ENCODE measurements at regions not wholly inside any gene's neighbourhood (a gene's known extent, or its start where the extent isn't known, plus 50 kb on each side); places are given as distances from the start of the nearest gene placed in this dataset.

DNA sequence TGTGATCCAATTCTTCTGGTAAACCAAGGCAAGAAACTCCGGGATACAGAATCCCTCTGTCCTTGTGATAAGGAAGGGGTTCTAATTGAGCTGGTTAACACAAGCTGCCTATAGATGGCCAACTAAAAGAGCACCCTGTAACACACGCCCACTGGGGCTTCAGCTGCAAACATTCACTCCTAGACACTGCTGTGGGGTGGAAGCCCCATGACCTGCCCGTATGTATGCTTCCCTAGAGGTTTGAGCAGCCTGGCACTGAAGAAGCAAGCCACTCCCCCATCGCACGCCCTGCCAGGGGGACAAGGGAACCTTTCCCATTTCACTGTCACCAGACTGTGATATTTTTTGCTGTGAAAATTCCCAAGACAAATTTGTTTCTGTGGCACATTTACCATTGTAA lies 516.9 kb upstream of the GOLIM4 start:
- H3K4me1 ChIP-seq (ENCODE audit: insufficient read depth): peaks cover 47% of the 10 kb centered on the region
- no peak overlapping the region for H3K4me3 ChIP-seq
- Mint-ChIP-seq H3K4me1 (peaks cover 59% of the 10 kb centered on the region), H3K36me3 (ENCODE audit: low read depth) (no peaks in the 10 kb centered on the region), H3K27me3 (ENCODE audit: insufficient read depth, low read depth, poor library complexity) (no peaks in the 10 kb centered on the region), H3K27ac (no peak overlapping the region), H3K4me3 (no peak overlapping the region), H3K9me3 (no peaks in the 10 kb centered on the region)
- H3K9me2 ChIP-seq (ENCODE audit: insufficient read depth): no peaks in the 10 kb centered on the region
- H3K27me3 ChIP-seq (ENCODE audit: insufficient read depth): no peaks in the 10 kb centered on the region
- H3K36me3 ChIP-seq (ENCODE audit: insufficient read depth): no peaks in the 10 kb centered on the region
- no peaks in the 10 kb centered on the region for H3K79me2 ChIP-seq (replicated peaks; ENCODE audit: insufficient read depth)
- no peak overlapping the region for H2AFZ ChIP-seq
- ATAC-seq (no peak), DNase-seq (ENCODE audit: low spot score) (no peak)
- TF ChIP-seq STAT1 (IDR thresholded peaks at IDR 0.05; ENCODE audit: unreplicated experiment): no peak
- TF ChIP-seq, protein P1, sequence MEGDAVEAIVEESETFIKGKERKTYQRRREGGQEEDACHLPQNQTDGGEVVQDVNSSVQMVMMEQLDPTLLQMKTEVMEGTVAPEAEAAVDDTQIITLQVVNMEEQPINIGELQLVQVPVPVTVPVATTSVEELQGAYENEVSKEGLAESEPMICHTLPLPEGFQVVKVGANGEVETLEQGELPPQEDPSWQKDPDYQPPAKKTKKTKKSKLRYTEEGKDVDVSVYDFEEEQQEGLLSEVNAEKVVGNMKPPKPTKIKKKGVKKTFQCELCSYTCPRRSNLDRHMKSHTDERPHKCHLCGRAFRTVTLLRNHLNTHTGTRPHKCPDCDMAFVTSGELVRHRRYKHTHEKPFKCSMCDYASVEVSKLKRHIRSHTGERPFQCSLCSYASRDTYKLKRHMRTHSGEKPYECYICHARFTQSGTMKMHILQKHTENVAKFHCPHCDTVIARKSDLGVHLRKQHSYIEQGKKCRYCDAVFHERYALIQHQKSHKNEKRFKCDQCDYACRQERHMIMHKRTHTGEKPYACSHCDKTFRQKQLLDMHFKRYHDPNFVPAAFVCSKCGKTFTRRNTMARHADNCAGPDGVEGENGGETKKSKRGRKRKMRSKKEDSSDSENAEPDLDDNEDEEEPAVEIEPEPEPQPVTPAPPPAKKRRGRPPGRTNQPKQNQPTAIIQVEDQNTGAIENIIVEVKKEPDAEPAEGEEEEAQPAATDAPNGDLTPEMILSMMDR (conservative IDR thresholded peaks at IDR 0.05; ENCODE audit: low read depth in 2 of 2): no peak
- TF ChIP-seq, protein P2, sequence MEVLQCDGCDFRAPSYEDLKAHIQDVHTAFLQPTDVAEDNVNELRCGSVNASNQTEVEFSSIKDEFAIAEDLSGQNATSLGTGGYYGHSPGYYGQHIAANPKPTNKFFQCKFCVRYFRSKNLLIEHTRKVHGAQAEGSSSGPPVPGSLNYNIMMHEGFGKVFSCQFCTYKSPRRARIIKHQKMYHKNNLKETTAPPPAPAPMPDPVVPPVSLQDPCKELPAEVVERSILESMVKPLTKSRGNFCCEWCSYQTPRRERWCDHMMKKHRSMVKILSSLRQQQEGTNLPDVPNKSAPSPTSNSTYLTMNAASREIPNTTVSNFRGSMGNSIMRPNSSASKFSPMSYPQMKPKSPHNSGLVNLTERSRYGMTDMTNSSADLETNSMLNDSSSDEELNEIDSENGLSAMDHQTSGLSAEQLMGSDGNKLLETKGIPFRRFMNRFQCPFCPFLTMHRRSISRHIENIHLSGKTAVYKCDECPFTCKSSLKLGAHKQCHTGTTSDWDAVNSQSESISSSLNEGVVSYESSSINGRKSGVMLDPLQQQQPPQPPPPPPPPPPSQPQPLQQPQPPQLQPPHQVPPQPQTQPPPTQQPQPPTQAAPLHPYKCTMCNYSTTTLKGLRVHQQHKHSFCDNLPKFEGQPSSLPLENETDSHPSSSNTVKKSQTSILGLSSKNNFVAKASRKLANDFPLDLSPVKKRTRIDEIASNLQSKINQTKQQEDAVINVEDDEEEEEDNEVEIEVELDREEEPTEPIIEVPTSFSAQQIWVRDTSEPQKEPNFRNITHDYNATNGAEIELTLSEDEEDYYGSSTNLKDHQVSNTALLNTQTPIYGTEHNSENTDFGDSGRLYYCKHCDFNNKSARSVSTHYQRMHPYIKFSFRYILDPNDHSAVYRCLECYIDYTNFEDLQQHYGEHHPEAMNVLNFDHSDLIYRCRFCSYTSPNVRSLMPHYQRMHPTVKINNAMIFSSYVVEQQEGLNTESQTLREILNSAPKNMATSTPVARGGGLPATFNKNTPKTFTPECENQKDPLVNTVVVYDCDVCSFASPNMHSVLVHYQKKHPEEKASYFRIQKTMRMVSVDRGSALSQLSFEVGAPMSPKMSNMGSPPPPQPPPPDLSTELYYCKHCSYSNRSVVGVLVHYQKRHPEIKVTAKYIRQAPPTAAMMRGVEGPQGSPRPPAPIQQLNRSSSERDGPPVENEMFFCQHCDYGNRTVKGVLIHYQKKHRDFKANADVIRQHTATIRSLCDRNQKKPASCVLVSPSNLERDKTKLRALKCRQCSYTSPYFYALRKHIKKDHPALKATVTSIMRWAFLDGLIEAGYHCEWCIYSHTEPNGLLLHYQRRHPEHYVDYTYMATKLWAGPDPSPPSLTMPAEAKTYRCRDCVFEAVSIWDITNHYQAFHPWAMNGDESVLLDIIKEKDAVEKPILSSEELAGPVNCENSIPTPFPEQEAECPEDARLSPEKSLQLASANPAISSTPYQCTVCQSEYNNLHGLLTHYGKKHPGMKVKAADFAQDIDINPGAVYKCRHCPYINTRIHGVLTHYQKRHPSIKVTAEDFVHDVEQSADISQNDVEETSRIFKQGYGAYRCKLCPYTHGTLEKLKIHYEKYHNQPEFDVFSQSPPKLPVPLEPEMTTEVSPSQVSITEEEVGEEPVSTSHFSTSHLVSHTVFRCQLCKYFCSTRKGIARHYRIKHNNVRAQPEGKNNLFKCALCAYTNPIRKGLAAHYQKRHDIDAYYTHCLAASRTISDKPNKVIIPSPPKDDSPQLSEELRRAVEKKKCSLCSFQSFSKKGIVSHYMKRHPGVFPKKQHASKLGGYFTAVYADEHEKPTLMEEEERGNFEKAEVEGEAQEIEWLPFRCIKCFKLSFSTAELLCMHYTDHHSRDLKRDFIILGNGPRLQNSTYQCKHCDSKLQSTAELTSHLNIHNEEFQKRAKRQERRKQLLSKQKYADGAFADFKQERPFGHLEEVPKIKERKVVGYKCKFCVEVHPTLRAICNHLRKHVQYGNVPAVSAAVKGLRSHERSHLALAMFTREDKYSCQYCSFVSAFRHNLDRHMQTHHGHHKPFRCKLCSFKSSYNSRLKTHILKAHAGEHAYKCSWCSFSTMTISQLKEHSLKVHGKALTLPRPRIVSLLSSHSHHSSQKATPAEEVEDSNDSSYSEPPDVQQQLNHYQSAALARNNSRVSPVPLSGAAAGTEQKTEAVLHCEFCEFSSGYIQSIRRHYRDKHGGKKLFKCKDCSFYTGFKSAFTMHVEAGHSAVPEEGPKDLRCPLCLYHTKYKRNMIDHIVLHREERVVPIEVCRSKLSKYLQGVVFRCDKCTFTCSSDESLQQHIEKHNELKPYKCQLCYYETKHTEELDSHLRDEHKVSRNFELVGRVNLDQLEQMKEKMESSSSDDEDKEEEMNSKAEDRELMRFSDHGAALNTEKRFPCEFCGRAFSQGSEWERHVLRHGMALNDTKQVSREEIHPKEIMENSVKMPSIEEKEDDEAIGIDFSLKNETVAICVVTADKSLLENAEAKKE (CRISPR knock-in tag; IDR thresholded peaks at IDR 0.05): no peak
- TF ChIP-seq EZH2 (IDR thresholded peaks at IDR 0.05; ENCODE audit: low read depth, unreplicated experiment): no peak
- TF ChIP-seq, protein P3, sequence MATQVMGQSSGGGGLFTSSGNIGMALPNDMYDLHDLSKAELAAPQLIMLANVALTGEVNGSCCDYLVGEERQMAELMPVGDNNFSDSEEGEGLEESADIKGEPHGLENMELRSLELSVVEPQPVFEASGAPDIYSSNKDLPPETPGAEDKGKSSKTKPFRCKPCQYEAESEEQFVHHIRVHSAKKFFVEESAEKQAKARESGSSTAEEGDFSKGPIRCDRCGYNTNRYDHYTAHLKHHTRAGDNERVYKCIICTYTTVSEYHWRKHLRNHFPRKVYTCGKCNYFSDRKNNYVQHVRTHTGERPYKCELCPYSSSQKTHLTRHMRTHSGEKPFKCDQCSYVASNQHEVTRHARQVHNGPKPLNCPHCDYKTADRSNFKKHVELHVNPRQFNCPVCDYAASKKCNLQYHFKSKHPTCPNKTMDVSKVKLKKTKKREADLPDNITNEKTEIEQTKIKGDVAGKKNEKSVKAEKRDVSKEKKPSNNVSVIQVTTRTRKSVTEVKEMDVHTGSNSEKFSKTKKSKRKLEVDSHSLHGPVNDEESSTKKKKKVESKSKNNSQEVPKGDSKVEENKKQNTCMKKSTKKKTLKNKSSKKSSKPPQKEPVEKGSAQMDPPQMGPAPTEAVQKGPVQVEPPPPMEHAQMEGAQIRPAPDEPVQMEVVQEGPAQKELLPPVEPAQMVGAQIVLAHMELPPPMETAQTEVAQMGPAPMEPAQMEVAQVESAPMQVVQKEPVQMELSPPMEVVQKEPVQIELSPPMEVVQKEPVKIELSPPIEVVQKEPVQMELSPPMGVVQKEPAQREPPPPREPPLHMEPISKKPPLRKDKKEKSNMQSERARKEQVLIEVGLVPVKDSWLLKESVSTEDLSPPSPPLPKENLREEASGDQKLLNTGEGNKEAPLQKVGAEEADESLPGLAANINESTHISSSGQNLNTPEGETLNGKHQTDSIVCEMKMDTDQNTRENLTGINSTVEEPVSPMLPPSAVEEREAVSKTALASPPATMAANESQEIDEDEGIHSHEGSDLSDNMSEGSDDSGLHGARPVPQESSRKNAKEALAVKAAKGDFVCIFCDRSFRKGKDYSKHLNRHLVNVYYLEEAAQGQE (IDR thresholded peaks at IDR 0.05; ENCODE audit: unreplicated experiment): no peak
- TF ChIP-seq POLR2AphosphoS5 (IDR thresholded peaks at IDR 0.05; ENCODE audit: low read depth): no peak
- TF ChIP-seq, protein P4, sequence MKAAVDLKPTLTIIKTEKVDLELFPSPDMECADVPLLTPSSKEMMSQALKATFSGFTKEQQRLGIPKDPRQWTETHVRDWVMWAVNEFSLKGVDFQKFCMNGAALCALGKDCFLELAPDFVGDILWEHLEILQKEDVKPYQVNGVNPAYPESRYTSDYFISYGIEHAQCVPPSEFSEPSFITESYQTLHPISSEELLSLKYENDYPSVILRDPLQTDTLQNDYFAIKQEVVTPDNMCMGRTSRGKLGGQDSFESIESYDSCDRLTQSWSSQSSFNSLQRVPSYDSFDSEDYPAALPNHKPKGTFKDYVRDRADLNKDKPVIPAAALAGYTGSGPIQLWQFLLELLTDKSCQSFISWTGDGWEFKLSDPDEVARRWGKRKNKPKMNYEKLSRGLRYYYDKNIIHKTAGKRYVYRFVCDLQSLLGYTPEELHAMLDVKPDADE (IDR thresholded peaks at IDR 0.05): no peak
- TF ChIP-seq JUNB (IDR thresholded peaks at IDR 0.05; ENCODE audit: unreplicated experiment): no peak
- no peak for TF ChIP-seq NANOG (IDR thresholded peaks at IDR 0.05; ENCODE audit: borderline replicate concordance)
- TF ChIP-seq EZH2phosphoT487 (IDR thresholded peaks at IDR 0.05; ENCODE audit: unreplicated experiment): no peak
- TF ChIP-seq ZNF114 (CRISPR knock-in tag; IDR thresholded peaks at IDR 0.05): no peak
- H3K4me2 ChIP-seq: no peak overlapping the region
- no peak overlapping the region for H3K27ac ChIP-seq (ENCODE audit: low read depth)
- no peaks in the 10 kb centered on the region for H3F3A ChIP-seq (replicated peaks; ENCODE audit: low read depth)
- H4K20me1 ChIP-seq (replicated peaks; ENCODE audit: insufficient read depth): no peaks in the 10 kb centered on the region

Measured in GM23338 (cell line).